Small intestine (tissue), 7 donors: ENCODE measurements at regions not wholly inside any gene's neighbourhood (a gene's known extent, or its start where the extent isn't known, plus 50 kb on each side); places are given as distances from the start of the nearest gene placed in this dataset.

Experiments used
- DNase-seq, 2 donors: peaks; one replicate each; pipeline versions ENCODE4 v3.0.0 to v3.0.0-alpha.2; 2013
- FAIRE-seq: peaks from 2 replicates; lab custom pipeline; 2012; peaks lifted over from hg19 to GRCh38; lab: Jason Lieb, UNC
- H3K27ac ChIP-seq, 3 donors: one replicate each; pipeline ENCODE4 v1.5.1; 2013; ENCODE audit warnings: low read length in 2 of 3, mild to moderate bottlenecking in 2 of 3, control low read depth in 1 of 3, inconsistent platforms in 1 of 3, low read depth in 1 of 3, moderate library complexity in 1 of 3
- H3K27me3 ChIP-seq, 3 donors: one replicate each; pipeline ENCODE4 v1.6.1; 2013; ENCODE audit warnings: low read length in 3 of 3, inconsistent platforms in 1 of 3; ENCODE audit not compliant: control insufficient read depth in 3 of 3, insufficient read depth in 3 of 3
- H3K36me3 ChIP-seq, 3 donors: one replicate each; pipeline ENCODE4 v1.6.1; 2013; ENCODE audit warnings: low read length in 3 of 3, inconsistent platforms in 1 of 3, low read depth in 1 of 3, mild to moderate bottlenecking in 1 of 3, moderate library complexity in 1 of 3; ENCODE audit not compliant: control insufficient read depth in 3 of 3, insufficient read depth in 2 of 3
- H3K4me1 ChIP-seq, 3 donors: one replicate each; pipeline ENCODE4 v1.6.1; 2013; ENCODE audit warnings: low read length in 2 of 3, inconsistent platforms in 1 of 3, low read depth in 1 of 3, mild to moderate bottlenecking in 1 of 3, moderate library complexity in 1 of 3; ENCODE audit not compliant: control insufficient read depth in 3 of 3, insufficient read depth in 2 of 3
- H3K4me3 ChIP-seq, 3 donors: one replicate each; pipeline ENCODE4 v1.5.1; 2013; ENCODE audit warnings: low read length in 3 of 3, control low read depth in 1 of 3, inconsistent platforms in 1 of 3, low read depth in 1 of 3, mild to moderate bottlenecking in 1 of 3, moderate library complexity in 1 of 3
- H3K9me3 ChIP-seq, 2 donors: one replicate each; pipeline ENCODE4 v1.6.1; 2013; ENCODE audit warnings: low read depth in 1 of 2, low read length in 1 of 2; ENCODE audit not compliant: control insufficient read depth in 2 of 2, insufficient read depth in 1 of 2
- WGBS, 3 donors: extraction: QIAGEN DNeasy Blood & Tissue Kit; methylation state at CpG; one replicate each; pipeline ENCODE4 v1.1.7; 2013; 5-methylcytosine and 5-hydroxymethylcytosine counted together
- donor health status: healthy with polysubstance abuse.
- donor health status: control.
- donor health status: control.
- donor health status: Bipolar disorder and iron deficiency.
- donor health status: healthy.

DNA sequence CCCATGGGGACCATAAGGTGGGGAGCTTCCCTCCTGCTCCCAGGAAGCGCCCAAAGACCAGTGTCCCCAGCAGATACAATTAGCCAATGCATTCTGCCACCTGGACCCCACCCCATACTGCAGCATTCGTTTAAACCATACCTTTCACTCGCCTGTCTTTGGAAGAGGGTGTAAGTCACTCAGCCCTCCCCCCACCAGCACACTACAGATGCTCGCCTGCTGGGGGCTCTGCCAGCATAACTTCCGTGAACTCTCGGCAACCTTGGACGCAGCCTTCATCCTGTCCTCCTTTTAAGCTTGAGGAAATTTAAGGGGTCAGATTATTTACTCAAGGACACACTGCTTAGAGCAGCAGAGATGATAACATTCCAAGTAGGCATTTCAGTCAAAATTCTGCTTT is 94.4 kb upstream of the NAA20 start:
- H3K27me3 ChIP-seq, result no peaks in the 10 kb centered on the region
- WGBS, 3 donors, result 81 to 89% (median 87%) methylated on average over 7 of the region's 7 CpGs
- no peak for FAIRE-seq

DNA sequence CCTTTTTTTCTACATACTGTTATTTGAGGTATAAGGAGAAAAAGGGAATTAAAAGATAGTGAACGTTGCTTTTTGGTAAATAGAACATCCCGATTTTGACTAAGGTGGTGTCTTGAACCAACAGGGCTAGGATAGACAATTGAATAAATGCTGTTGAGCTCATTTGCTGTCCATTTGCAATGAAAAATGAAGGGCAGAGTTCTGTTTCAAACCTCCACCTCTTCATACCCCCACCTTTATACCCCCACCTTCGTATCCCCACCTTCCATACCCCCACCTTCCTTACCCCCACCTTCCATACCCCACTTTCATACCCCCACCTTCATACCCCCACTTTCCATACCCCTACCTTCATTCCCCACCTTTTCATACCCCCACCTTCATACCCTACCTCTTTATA is 93.4 kb upstream of the NAA20 start:
- Histone ChIP-seq H3K27me3 (no peaks in the 10 kb centered on the region), H3K4me3 (no peak overlapping the region), H3K36me3 (peaks cover 0 to 20% (median 0%) of the 10 kb centered on the region in 3 donors), H3K4me1 (peaks cover 4 to 11% (median 10%) of the 10 kb centered on the region in 3 donors), H3K9me3 (no peaks in the 10 kb centered on the region), H3K27ac (no peak overlapping the region)
- 54 to 64% (median 58%) methylated on average over 3 of the region's 3 CpGs for WGBS, 3 donors
- DNase-seq (no peak), FAIRE-seq (no peak)

More for the DNA sequence above, 94.4 kb upstream of the NAA20 start:
- DNase-seq, result no peak
- peaks cover 0 to 13% (median 0%) of the 10 kb centered on the region in 3 donors for H3K36me3 ChIP-seq
- H3K9me3 ChIP-seq, result no peaks in the 10 kb centered on the region
- no peak overlapping the region for H3K27ac ChIP-seq
- no peak overlapping the region for H3K4me3 ChIP-seq
- H3K4me1 ChIP-seq, result peaks cover 4 to 18% (median 13%) of the 10 kb centered on the region in 3 donors

DNA sequence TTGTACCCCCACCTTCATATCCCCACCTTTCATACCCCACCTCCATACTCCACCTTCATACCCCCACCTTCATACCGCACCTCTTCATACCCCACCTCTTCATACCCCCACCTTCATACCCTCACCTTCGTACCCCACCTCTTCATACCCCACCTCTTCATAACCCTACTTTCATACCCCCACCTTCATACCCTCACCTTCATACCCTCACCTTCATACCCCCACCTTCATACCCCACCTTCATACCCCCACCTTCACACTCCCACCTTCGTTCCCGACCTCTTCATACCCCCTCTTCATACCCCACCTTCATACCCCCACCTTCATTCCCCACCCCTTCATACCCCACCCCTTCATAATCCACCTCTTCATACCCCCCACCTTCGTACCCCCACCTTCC is 92.9 kb upstream of the NAA20 start:
- Histone ChIP-seq H3K27me3 (no peaks in the 10 kb centered on the region), H3K4me1 (peaks cover 2 to 9% (median 6%) of the 10 kb centered on the region in 3 donors), H3K36me3 (peaks cover 0 to 21% (median 0%) of the 10 kb centered on the region in 3 donors), H3K9me3 (no peaks in the 10 kb centered on the region), H3K27ac (no peak overlapping the region), H3K4me3 (no peak overlapping the region)
- FAIRE-seq (no peak), DNase-seq (no peak)
- 63 to 73% (median 64%) methylated on average over 5 of the region's 5 CpGs for WGBS, 3 donors

DNA sequence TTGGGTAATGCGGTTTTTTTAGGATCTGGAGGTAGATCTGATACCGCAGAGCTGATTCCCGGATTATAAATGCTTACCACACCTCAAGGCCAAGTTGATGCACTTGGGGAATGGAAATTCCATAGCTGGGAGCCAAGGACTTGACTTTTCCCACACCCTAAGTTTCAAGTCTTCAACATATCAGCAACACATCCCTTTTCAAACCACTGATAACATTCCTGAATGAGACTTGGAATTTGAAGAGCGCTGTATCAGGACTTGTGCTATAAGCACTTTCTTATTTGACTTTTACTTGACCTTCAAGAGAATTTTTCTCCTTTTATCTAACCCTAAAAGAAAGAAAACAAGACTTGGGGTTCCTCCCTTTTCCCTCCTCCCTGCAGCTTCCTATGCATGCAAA is 90.6 kb upstream of the NAA20 start:
- Histone ChIP-seq H3K4me1 (peaks cover 2 to 9% (median 3%) of the 10 kb centered on the region in 3 donors), H3K27ac (no peak overlapping the region), H3K27me3 (no peaks in the 10 kb centered on the region), H3K9me3 (no peaks in the 10 kb centered on the region), H3K36me3 (peaks cover 0 to 19% (median 0%) of the 10 kb centered on the region in 3 donors), H3K4me3 (no peak overlapping the region)
- 36 to 71% (median 44%) methylated on average over 4 of the region's 4 CpGs for WGBS, 3 donors
- peak in 1 of 2 donors; percentile 58 for DNase-seq
- no peak for FAIRE-seq

DNA sequence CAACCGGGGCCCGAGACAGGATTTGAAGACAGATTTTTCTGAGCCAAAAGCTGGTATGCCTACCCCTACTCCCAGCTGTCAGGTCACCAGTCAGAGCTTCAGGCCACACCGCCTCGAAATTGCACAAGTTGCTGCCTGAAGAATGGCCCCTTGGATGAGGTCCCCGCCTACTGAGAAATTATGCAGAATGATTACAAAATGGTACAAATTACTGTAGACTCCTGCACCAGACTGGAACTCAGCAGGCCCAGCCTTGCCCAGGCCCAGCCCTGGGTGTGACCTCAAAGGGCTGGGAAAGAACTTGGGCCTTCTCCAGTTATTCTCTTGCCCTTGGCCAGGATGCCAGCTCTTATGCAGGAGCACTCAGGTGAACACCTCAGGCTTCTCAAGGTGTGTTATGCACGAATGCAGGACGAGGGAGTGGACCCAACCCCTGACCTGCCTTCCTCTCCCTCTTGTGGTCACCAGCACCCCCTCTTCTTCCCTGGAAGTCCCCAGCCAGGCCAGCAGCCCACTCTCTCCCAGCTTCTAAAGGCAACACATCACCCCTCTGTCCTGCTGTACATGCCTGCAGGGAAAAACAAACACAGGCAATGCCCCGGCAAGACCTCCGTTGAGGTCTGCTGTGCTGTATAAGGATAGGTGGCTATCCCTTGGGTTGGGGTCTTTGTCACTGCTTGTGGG is 88.7 kb upstream of the NAA20 start:
- H3K27me3 ChIP-seq, result no peaks in the 10 kb centered on the region
- FAIRE-seq, result no peak
- 49 to 74% (median 55%) methylated on average over 9 of the region's 9 CpGs for WGBS, 3 donors
- peaks cover 2 to 15% (median 6%) of the 10 kb centered on the region in 3 donors for H3K4me1 ChIP-seq
- H3K9me3 ChIP-seq, result no peaks in the 10 kb centered on the region
- no peak overlapping the region for H3K4me3 ChIP-seq
- peak overlapping the region in 1 of 3 donors; percentile 17 for H3K27ac ChIP-seq
- H3K36me3 ChIP-seq, result peaks cover 0 to 21% (median 0%) of the 10 kb centered on the region in 3 donors
- peak in 1 of 2 donors; percentile 86 for DNase-seq

DNA sequence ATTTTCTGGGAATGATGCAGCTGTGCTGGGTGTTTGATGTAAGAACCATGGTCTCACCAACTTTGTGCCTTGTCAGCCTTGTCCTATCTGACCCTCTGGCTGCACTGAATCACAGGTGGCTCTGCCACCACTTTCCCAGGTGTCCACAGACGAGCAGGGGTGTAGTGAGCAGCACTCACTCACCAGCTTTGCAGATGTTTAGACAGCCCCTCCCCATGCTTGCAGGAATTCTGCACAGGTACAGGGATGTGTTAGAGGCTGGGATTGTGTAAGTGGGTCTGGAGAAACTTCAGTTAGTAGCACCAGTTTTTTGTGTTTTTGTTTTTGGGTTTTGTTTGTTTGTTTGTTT is 88.2 kb upstream of the NAA20 start:
- no peak for DNase-seq
- no peak for FAIRE-seq
- H3K36me3 ChIP-seq, result peaks cover 0 to 21% (median 0%) of the 10 kb centered on the region in 3 donors
- peak overlapping the region in 1 of 3 donors; percentile 17 for H3K27ac ChIP-seq
- no peak overlapping the region for H3K4me3 ChIP-seq
- WGBS, 3 donors, result 5 to 70% (median 29%) methylated on average over 1 of the region's 1 CpG
- no peaks in the 10 kb centered on the region for H3K9me3 ChIP-seq
- no peaks in the 10 kb centered on the region for H3K27me3 ChIP-seq
- peaks cover 2 to 15% (median 6%) of the 10 kb centered on the region in 3 donors for H3K4me1 ChIP-seq

DNA sequence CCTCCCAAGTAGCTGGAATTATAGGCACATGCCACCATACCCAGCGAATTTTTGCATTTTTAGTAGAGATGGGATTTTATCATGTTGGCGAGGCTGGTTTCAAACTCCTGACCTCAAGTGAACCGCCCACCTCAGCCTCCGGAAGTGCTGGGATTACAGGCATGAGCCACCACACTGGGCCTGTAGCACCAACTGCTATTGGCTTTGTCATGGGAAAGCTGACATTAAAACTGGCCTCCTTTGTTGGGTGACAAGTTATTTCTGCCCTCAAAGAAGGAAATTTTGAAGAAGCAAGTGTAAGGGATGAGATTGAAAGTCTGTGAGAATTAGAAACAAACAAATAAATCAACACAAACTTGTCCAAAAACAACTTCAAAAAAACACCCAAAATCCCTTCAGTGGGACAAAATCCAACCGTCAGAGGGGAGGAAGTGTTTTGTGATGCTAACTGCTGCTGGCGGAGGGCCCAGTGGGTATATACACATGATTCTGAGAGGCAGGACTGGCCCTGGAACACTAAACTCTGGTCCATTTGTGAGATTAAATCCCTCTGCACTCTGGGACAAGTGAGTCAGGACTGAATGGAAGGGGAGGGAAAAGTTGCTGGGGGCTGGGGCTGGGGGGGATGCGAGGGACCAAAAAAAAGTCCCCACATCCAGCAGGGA is 87.5 kb upstream of the NAA20 start:
- FAIRE-seq (no peak), DNase-seq (no peak)
- Histone ChIP-seq H3K4me3 (no peak overlapping the region), H3K36me3 (peaks cover 0 to 21% (median 0%) of the 10 kb centered on the region in 3 donors), H3K27ac (no peak overlapping the region), H3K4me1 (peaks cover 2 to 15% (median 12%) of the 10 kb centered on the region in 3 donors), H3K27me3 (no peaks in the 10 kb centered on the region), H3K9me3 (no peaks in the 10 kb centered on the region)
- 75 to 87% (median 76%) methylated on average over 7 of the region's 7 CpGs for whole genome bisulfite sequencing, 3 donors

DNA sequence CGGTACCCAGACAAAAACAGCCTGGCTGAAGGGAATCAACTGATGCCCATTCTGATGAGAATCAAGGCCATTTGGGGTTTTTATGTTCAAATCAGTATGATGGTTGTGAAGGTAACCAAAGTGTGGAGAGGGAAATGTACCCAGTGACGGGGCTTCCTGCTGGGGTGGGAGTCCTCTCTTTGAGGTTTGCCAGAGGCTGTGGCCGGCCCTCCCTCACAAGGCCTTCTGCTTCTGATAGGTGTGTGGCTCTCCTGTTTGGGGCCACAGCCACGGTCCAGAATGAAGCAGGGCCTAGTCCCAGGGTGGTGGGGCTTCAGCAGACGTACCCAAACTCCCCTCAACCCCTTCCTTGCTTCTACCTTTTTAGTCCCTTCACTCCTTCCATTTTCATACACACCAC is 86.7 kb upstream of the NAA20 start:
- no peak for FAIRE-seq
- H3K27ac ChIP-seq, result peak overlapping the region in 1 of 3 donors; percentile 0

More for the DNA sequence above, 86.7 kb upstream of the NAA20 start:
- 64 to 70% (median 65%) methylated on average over 5 of the region's 5 CpGs for WGBS, 3 donors
- no peak overlapping the region for H3K4me3 ChIP-seq
- H3K36me3 ChIP-seq, result peaks cover 0 to 21% (median 0%) of the 10 kb centered on the region in 3 donors
- H3K4me1 ChIP-seq, result peaks cover 2 to 20% (median 15%) of the 10 kb centered on the region in 3 donors
- no peak for DNase-seq
- no peaks in the 10 kb centered on the region for H3K27me3 ChIP-seq
- H3K9me3 ChIP-seq, result no peaks in the 10 kb centered on the region
